SK-N-MC (cell line): ENCODE measurements at regions not wholly inside any gene's neighbourhood (a gene's known extent, or its start where the extent isn't known, plus 50 kb on each side); places are given as distances from the start of the nearest gene placed in this dataset.

Source experiments
- EZH2 ChIP-seq: fragments of 200-600 bp; sonication (generic); IDR thresholded peaks from one replicate; pipeline ENCODE4 v1.6.1; 2017; ENCODE audit warnings: antibody characterized with exemption
- FOXP2 ChIP-seq: optimal IDR thresholded peaks from 2 replicates; pipeline ENCODE3; 2011; ENCODE audit warnings: mild to moderate bottlenecking, moderate library complexity; ENCODE audit not compliant: insufficient read depth; ENCODE audit errors: extremely low read length, control extremely low read depth
- POLR2AphosphoS5 ChIP-seq: IDR thresholded peaks from 2 replicates; pipeline ENCODE4 v1.6.1; 2012; ENCODE audit warnings: mild to moderate bottlenecking, low read depth, low read length, borderline replicate concordance

DNA sequence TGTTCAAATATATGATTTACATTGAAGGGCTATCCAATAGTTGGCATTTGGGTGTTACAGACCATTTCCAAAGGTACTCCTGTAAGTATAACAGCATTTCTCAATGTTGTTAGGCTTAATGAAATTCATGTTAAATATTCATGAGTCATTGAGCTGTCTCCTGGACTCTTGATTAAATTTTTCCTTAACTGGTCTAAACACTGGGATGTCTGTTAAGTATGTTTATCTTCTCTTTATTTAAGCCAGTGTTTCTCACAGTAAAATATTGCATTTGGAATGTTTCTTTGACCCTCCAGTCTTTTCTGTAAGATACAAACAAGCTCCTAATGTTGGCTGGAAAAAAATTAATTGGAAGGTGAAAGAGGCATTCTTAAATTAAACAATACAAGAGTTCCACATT is 402.5 kb upstream of the HTR2A start:
- TF ChIP-seq EZH2 (no peak), POLR2AphosphoS5 (no peak), FOXP2 (no peak)
